Tibial artery (tissue), 4 donors: ENCODE measurements at regions not wholly inside any gene's neighbourhood (a gene's known extent, or its start where the extent isn't known, plus 50 kb on each side); places are given as distances from the start of the nearest gene placed in this dataset.
"Not testable (repeated sequence)": the region's sequence is repeated elsewhere in the genome, so short reads cannot be mapped to it uniquely, and the experiment has no call there.

Experiments
- DNase-seq, 2 donors: peaks; one replicate each; pipeline ENCODE4 v3.0.0-alpha.2; 2019
- H3K27ac ChIP-seq, 2 donors: fragments of 200-600 bp; sonication (generic) in 1 of 2; 1 replicate in 1 of 2; 2 replicates in 1 of 2; pipeline ENCODE4 v1.5.1; 2018 to 2019; ENCODE audit warnings: mild to moderate bottlenecking in 1 of 2
- H3K27me3 ChIP-seq, 2 donors: fragments of 200-600 bp; sonication (generic) in 1 of 2; one replicate each; pipeline versions ENCODE4 v1.5.1 to v1.6.0; 2016 to 2019
- H3K36me3 ChIP-seq, 3 donors: fragments of 200-600 bp; sonication (generic) in 2 of 3; one replicate each; pipeline ENCODE4 v1.5.1; 2016 to 2019; ENCODE audit warnings: mild to moderate bottlenecking in 2 of 3
- H3K4me1 ChIP-seq, 4 donors: fragments of 200-600 bp; sonication (generic) in 2 of 4; 1 replicate in 3 of 4; 2 replicates in 1 of 4; pipeline ENCODE4 v1.5.1; 2016 to 2019
- H3K4me3 ChIP-seq, 2 donors: fragments of 200-600 bp; sonication (generic) in 1 of 2; 1 replicate in 1 of 2; 2 replicates in 1 of 2; pipeline ENCODE4 v1.5.1; 2018 to 2019; ENCODE audit warnings: mild to moderate bottlenecking in 2 of 2
- H3K9me3 ChIP-seq, 3 donors: fragments of 200-600 bp; sonication (generic) in 1 of 3; one replicate each; pipeline ENCODE4 v1.5.1; 2016 to 2019
- intact Hi-C: fragments of 100-400 bp; cut with DNase I; formaldehyde crosslinking; loops from one replicate; pipeline ENCODE4 v1.15.0; 2023; ENCODE audit warnings: low total_unique reads
- TF ChIP-seq, protein P1 (sequence below), 2 experiments: fragments of 200-600 bp in 1 of 2; fragments of 450-650 bp in 1 of 2; IDR thresholded peaks; one replicate each; pipeline ENCODE4 v1.5.1; 2017 to 2019; ENCODE audit warnings: antibody characterized with exemption in 2 of 2, mild to moderate bottlenecking in 1 of 2, moderate library complexity in 1 of 2

- intact Hi-C loops, result loop anchor here (5.0 kb wide), 1 partner anchor 154 kb away; no protein-coding TSS in a partner anchor
- DNase-seq, result no peak
- Histone ChIP-seq H3K9me3 (no peaks in the 10 kb centered on the region), H3K27ac (no peak overlapping the region), H3K27me3 (no peaks in the 10 kb centered on the region), H3K4me1 (no peaks in the 10 kb centered on the region), H3K4me3 (no peak overlapping the region), H3K36me3 (no peaks in the 10 kb centered on the region)
- TF ChIP-seq, protein P1, sequence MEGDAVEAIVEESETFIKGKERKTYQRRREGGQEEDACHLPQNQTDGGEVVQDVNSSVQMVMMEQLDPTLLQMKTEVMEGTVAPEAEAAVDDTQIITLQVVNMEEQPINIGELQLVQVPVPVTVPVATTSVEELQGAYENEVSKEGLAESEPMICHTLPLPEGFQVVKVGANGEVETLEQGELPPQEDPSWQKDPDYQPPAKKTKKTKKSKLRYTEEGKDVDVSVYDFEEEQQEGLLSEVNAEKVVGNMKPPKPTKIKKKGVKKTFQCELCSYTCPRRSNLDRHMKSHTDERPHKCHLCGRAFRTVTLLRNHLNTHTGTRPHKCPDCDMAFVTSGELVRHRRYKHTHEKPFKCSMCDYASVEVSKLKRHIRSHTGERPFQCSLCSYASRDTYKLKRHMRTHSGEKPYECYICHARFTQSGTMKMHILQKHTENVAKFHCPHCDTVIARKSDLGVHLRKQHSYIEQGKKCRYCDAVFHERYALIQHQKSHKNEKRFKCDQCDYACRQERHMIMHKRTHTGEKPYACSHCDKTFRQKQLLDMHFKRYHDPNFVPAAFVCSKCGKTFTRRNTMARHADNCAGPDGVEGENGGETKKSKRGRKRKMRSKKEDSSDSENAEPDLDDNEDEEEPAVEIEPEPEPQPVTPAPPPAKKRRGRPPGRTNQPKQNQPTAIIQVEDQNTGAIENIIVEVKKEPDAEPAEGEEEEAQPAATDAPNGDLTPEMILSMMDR (IDR thresholded peaks at IDR 0.05), result no peak
Measured at GRCh38 chr4:96406742-96407141, 566.8 kb downstream of the PDHA2 start.

DNA sequence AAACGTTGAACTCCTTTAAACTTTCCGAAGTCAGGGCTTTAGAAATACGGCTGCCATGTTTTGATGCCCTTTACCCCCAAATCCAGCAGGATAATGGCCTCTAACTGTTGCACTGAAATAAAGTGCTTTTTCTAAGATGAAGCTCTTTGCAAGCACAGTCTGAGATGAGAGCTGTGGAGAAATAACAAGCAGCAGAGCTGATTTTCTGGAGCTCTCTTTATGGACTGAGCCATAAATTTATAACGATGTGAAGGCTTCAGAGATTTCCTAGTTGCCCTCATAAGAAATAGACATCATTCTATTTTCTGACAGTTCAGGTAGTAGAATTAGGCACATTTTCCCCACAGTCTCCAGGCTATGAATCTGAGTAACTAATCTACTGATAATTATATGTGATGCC lies 567.3 kb downstream of the PDHA2 start:
- Histone ChIP-seq H3K4me1 (no peaks in the 10 kb centered on the region), H3K27me3 (no peaks in the 10 kb centered on the region), H3K9me3 (no peaks in the 10 kb centered on the region), H3K36me3 (no peaks in the 10 kb centered on the region), H3K4me3 (no peak overlapping the region), H3K27ac (no peak overlapping the region)
- TF ChIP-seq, protein P1 (IDR thresholded peaks at IDR 0.05), result no peak
- no peak for DNase-seq
- intact Hi-C loops, result loop anchor here (5.0 kb wide), 1 partner anchor 155 kb away; no protein-coding TSS in a partner anchor

DNA sequence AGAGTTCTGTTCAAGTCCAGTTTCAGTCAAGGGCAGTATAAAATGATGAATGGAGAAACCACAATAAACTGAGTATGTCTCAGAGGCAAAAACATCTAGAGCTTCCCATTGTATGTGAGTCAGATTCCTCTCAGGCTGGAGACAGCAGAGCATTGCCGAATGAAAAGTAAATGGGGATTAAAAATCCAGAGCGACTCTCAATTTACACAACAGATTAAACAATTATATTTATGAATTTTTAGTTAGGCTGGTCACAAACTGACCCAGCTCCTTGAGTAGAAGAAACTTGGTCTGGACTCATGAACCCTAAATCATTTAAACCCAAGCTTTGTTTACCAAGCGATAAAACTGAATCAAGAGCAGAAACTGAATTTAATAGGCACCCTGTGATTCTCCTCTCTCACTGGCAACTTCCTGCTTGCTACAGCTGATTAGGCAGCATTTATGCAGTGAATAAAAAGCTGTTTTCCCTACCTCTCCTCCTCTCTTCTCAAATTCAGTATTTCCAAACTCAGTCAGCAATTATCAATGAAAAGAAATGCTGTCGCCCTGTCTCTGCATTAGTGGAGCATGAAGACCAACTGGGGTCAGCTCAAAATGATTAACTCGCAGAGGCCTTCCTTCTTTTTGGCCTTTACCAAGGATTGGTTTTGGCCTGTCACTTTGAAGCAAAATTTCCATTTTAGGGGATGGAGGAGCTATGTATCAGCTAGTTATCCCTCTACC lies 568.0 kb downstream of the PDHA2 start:
- intact Hi-C loops, result loop anchor here (5.0 kb wide), 1 partner anchor 156 kb away; no protein-coding TSS in a partner anchor
- H3K27ac ChIP-seq, result no peak overlapping the region
- no peaks in the 10 kb centered on the region for H3K36me3 ChIP-seq
- TF ChIP-seq, protein P1 (IDR thresholded peaks at IDR 0.05), result no peak
- H3K27me3 ChIP-seq, result no peaks in the 10 kb centered on the region
- H3K4me1 ChIP-seq, result no peaks in the 10 kb centered on the region
- no peak overlapping the region for H3K4me3 ChIP-seq
- H3K9me3 ChIP-seq, result no peaks in the 10 kb centered on the region
- no peak for DNase-seq

DNA sequence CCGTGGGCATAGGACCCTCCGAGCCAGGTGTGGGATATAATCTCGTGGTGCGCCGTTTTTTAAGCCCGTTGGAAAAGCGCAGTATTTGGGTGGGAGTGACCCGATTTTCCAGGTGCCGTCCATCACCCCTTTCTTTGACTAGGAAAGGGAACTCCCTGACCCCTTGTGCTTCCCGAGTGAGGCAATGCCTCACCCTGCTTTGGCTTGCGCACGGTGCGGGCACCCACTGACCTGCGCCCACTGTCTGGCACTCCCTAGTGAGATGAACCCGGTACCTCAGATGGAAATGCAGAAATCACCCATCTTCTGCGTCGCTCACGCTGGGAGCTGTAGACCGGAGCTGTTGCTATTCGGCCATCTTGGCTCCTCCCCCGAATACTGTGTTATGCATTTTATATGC lies 575.0 kb downstream of the PDHA2 start:
- H3K27ac ChIP-seq, H3K36me3 ChIP-seq, H3K4me1 ChIP-seq, intact Hi-C loops, H3K27me3 ChIP-seq, H3K9me3 ChIP-seq, H3K4me3 ChIP-seq, DNase-seq: not testable (repeated sequence)

- intact Hi-C loops, result no loop called here
- no peaks in the 10 kb centered on the region for H3K4me1 ChIP-seq
- H3K9me3 ChIP-seq, result no peaks in the 10 kb centered on the region
- no peak overlapping the region for H3K4me3 ChIP-seq
- no peak overlapping the region for H3K27ac ChIP-seq
- TF ChIP-seq, protein P1 (IDR thresholded peaks at IDR 0.05), result no peak
- no peak for DNase-seq
- no peaks in the 10 kb centered on the region for H3K27me3 ChIP-seq
- H3K36me3 ChIP-seq, result no peaks in the 10 kb centered on the region
Measured at GRCh38 chr4:96429657-96430056, 589.8 kb downstream of the PDHA2 start.

GRCh38 chr4:96431094-96431493 lies 591.2 kb downstream of the PDHA2 start:
- H3K27ac ChIP-seq, result no peak overlapping the region
- no peaks in the 10 kb centered on the region for H3K9me3 ChIP-seq
- DNase-seq, result no peak
- H3K27me3 ChIP-seq, result no peaks in the 10 kb centered on the region
- no peak overlapping the region for H3K4me3 ChIP-seq
- no peaks in the 10 kb centered on the region for H3K4me1 ChIP-seq
- TF ChIP-seq, protein P1 (IDR thresholded peaks at IDR 0.05), result no peak
- H3K36me3 ChIP-seq, result no peaks in the 10 kb centered on the region
- intact Hi-C loops, result no loop called here
